HCEC 1CT (cell line): ENCODE measurements at regions not wholly inside any gene's neighbourhood (a gene's known extent, or its start where the extent isn't known, plus 50 kb on each side); places are given as distances from the start of the nearest gene placed in this dataset.

Source experiments
- DNase-seq: peaks from one replicate; pipeline ENCODE4 v3.0.0-alpha.2; 2017

- DNase-seq = no peak
Measured at GRCh38 chrX:109312757-109313156, 169.1 kb downstream of the GUCY2F start.

- no peak for DNase-seq
Measured at GRCh38 chrX:109310031-109310430, 171.9 kb downstream of the GUCY2F start.

GRCh38 chrX:109301177-109301576 lies 180.7 kb downstream of the GUCY2F start:
- DNase-seq = no peak

- no peak for DNase-seq
Measured at GRCh38 chrX:109300415-109300814, 181.5 kb downstream of the GUCY2F start.

- DNase-seq = no peak
Measured at GRCh38 chrX:109299091-109299490, 182.8 kb downstream of the GUCY2F start.

GRCh38 chrX:109294097-109294814 lies 187.6 kb downstream of the GUCY2F start:
- DNase-seq = no peak

GRCh38 chrX:109283870-109284269 lies 198.0 kb downstream of the GUCY2F start:
- DNase-seq = no peak

- no peak for DNase-seq
Measured at GRCh38 chrX:109281483-109282275, 200.2 kb downstream of the GUCY2F start.

- DNase-seq = no peak
Measured at GRCh38 chrX:109274806-109275205, 207.1 kb downstream of the GUCY2F start.

GRCh38 chrX:109270580-109271484 lies 211.1 kb downstream of the GUCY2F start:
- DNase-seq = no peak

- no peak for DNase-seq
Measured at GRCh38 chrX:109268340-109268739, 213.5 kb downstream of the GUCY2F start.

- DNase-seq = no peak
Measured at GRCh38 chrX:109266034-109266433, 215.9 kb downstream of the GUCY2F start.

GRCh38 chrX:109264878-109265277 lies 217.0 kb downstream of the GUCY2F start:
- DNase-seq = no peak

- DNase-seq = no peak
Measured at GRCh38 chrX:109261279-109261678, 220.6 kb downstream of the GUCY2F start.

GRCh38 chrX:109252789-109253188 lies 229.1 kb downstream of the GUCY2F start:
- DNase-seq = no peak

- no peak for DNase-seq
Measured at GRCh38 chrX:109218761-109219160, 263.1 kb downstream of the GUCY2F start.

- peak; percentile 0 for DNase-seq
Measured at GRCh38 chrX:109199726-109200125, 282.2 kb downstream of the GUCY2F start.

GRCh38 chrX:109190542-109190941 lies 291.3 kb downstream of the GUCY2F start:
- no peak for DNase-seq

- DNase-seq = no peak
Measured at GRCh38 chrX:109187473-109188168, 294.3 kb downstream of the GUCY2F start.

- DNase-seq = no peak
Measured at GRCh38 chrX:109186939-109187338, 294.9 kb downstream of the GUCY2F start.

GRCh38 chrX:109184506-109185139 lies 297.3 kb downstream of the GUCY2F start:
- DNase-seq = no peak

- no peak for DNase-seq
Measured at GRCh38 chrX:109172091-109172602, 309.7 kb downstream of the GUCY2F start.
